WERI-Rb-1 (cell line): ENCODE measurements at regions not wholly inside any gene's neighbourhood (a gene's known extent, or its start where the extent isn't known, plus 50 kb on each side); places are given as distances from the start of the nearest gene placed in this dataset.
"Not testable (repeated sequence)": the region's sequence is repeated elsewhere in the genome, so short reads cannot be mapped to it uniquely, and the experiment has no call there.

Source experiments
- DNase-seq: peaks from one replicate; pipeline ENCODE4 v3.0.0-alpha.2; 2020
- H3K27ac ChIP-seq: fragments of 250-450 bp; sonication (Bioruptor Pico); 2 replicates; pipeline ENCODE4 v1.5.1; 2020; ENCODE audit warnings: mild to moderate bottlenecking, moderate library complexity
- H3K27me3 ChIP-seq: fragments of 250-450 bp; sonication (Bioruptor Pico); 2 replicates; pipeline ENCODE4 v1.5.1; 2021; ENCODE audit warnings: mild to moderate bottlenecking, low read depth, moderate library complexity; ENCODE audit not compliant: insufficient read depth, severe bottlenecking
- H3K36me3 ChIP-seq: fragments of 250-450 bp; sonication (Bioruptor Pico); 2 replicates; pipeline ENCODE4 v1.5.1; 2020; ENCODE audit warnings: mild to moderate bottlenecking, moderate library complexity
- H3K4me3 ChIP-seq: 2 replicates; pipeline ENCODE4 v1.5.1; 2011; ENCODE audit warnings: low read depth, mild to moderate bottlenecking, control low read depth, low read length
- H3K9me3 ChIP-seq: fragments of 250-450 bp; sonication (Bioruptor Pico); 2 replicates; pipeline ENCODE4 v1.5.1; 2021; ENCODE audit warnings: mild to moderate bottlenecking, moderate library complexity; ENCODE audit not compliant: severe bottlenecking
- CTCF ChIP-seq: IDR thresholded peaks from 2 replicates; pipeline ENCODE4 v1.5.1; 2011; ENCODE audit warnings: low read depth, mild to moderate bottlenecking, control low read depth, inconsistent platforms, low read length

- Histone ChIP-seq H3K36me3 (no peaks in the 10 kb centered on the region), H3K27ac (no peak overlapping the region), H3K27me3 (no peaks in the 10 kb centered on the region), H3K4me3 (no peak overlapping the region), H3K9me3 (peaks cover 5% of the 10 kb centered on the region)
- TF ChIP-seq CTCF, result no peak
- DNase-seq, result no peak
These were observed 76.0 kb upstream of the SLC66A3 start for GRCh38 chr2:11079136-11079824.

- Histone ChIP-seq H3K27me3 (no peaks in the 10 kb centered on the region), H3K4me3 (no peak overlapping the region), H3K9me3 (peaks cover 5% of the 10 kb centered on the region), H3K36me3 (no peaks in the 10 kb centered on the region), H3K27ac (no peak overlapping the region)
- DNase-seq, result no peak
- TF ChIP-seq CTCF, result no peak
These were observed 74.8 kb upstream of the SLC66A3 start for GRCh38 chr2:11080253-11081115.

- Histone ChIP-seq H3K36me3 (no peaks in the 10 kb centered on the region), H3K4me3 (no peak overlapping the region), H3K9me3 (peaks cover 5% of the 10 kb centered on the region), H3K27me3 (no peaks in the 10 kb centered on the region), H3K27ac (no peak overlapping the region)
- DNase-seq, result no peak
- TF ChIP-seq CTCF, result no peak
These were observed 72.4 kb upstream of the SLC66A3 start for GRCh38 chr2:11082880-11083279.

- H3K4me3 ChIP-seq, H3K27me3 ChIP-seq, H3K9me3 ChIP-seq, H3K27ac ChIP-seq, H3K36me3 ChIP-seq, DNase-seq: not testable (repeated sequence)
These were observed 66.4 kb upstream of the SLC66A3 start for GRCh38 chr2:11088821-11089220.

GRCh38 chr2:11090187-11090586 is 65.1 kb upstream of the SLC66A3 start:
- no peaks in the 10 kb centered on the region for H3K9me3 ChIP-seq
- no peak for DNase-seq
- no peaks in the 10 kb centered on the region for H3K36me3 ChIP-seq
- H3K27ac ChIP-seq, result no peak overlapping the region
- H3K27me3 ChIP-seq, result no peaks in the 10 kb centered on the region
- no peak overlapping the region for H3K4me3 ChIP-seq
- no peak for TF ChIP-seq CTCF

- DNase-seq, result no peak
- TF ChIP-seq CTCF, result no peak
- no peak overlapping the region for H3K4me3 ChIP-seq
These were observed 62.4 kb upstream of the SLC66A3 start for GRCh38 chr2:11092701-11093335.

More at GRCh38 chr2:11092701-11093335, 62.4 kb upstream of the SLC66A3 start:
- Histone ChIP-seq H3K27me3 (no peaks in the 10 kb centered on the region), H3K27ac (no peak overlapping the region), H3K9me3 (no peaks in the 10 kb centered on the region), H3K36me3 (no peaks in the 10 kb centered on the region)
